GM12865 (cell line): ENCODE measurements at regions not wholly inside any gene's neighbourhood (a gene's known extent, or its start where the extent isn't known, plus 50 kb on each side); places are given as distances from the start of the nearest gene placed in this dataset.

ENCODE experiments used
- DNase-seq: peaks from one replicate; pipeline ENCODE4 v3.0.0; 2010; ENCODE audit warnings: low read depth
- H3K4me3 ChIP-seq: 2 replicates; pipeline ENCODE4 v1.5.1; 2011; ENCODE audit warnings: mild to moderate bottlenecking, low read depth, low read length, control low read depth
- TF ChIP-seq, protein P1 (sequence below): IDR thresholded peaks from 2 replicates; pipeline ENCODE4 v1.5.1; 2011; ENCODE audit warnings: low read length, control low read depth, low read depth, inconsistent platforms; ENCODE audit not compliant: insufficient read depth; ENCODE audit errors: missing control alignments

DNA sequence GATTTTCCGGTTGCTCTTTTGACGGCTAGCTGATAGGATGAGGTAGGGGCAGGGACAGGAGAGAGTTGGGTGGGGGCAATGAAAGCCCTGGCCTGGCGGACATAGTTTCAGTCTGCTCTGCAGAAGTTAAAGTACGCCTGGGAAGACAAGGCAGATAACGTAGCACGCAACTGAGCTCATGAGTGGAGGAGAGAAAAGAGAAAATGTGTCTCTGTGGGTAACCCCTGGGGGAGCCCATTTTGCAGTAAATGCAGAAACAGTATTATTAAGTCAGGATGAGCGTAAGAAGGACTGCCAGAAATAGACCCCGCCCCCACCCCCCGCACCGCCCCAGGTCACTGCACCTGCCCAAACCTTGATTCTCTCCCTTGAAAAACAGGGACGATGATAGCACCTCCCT lies 51.7 kb upstream of the TARBP1 start:
- TF ChIP-seq, protein P1, sequence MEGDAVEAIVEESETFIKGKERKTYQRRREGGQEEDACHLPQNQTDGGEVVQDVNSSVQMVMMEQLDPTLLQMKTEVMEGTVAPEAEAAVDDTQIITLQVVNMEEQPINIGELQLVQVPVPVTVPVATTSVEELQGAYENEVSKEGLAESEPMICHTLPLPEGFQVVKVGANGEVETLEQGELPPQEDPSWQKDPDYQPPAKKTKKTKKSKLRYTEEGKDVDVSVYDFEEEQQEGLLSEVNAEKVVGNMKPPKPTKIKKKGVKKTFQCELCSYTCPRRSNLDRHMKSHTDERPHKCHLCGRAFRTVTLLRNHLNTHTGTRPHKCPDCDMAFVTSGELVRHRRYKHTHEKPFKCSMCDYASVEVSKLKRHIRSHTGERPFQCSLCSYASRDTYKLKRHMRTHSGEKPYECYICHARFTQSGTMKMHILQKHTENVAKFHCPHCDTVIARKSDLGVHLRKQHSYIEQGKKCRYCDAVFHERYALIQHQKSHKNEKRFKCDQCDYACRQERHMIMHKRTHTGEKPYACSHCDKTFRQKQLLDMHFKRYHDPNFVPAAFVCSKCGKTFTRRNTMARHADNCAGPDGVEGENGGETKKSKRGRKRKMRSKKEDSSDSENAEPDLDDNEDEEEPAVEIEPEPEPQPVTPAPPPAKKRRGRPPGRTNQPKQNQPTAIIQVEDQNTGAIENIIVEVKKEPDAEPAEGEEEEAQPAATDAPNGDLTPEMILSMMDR, result no peak

DNA sequence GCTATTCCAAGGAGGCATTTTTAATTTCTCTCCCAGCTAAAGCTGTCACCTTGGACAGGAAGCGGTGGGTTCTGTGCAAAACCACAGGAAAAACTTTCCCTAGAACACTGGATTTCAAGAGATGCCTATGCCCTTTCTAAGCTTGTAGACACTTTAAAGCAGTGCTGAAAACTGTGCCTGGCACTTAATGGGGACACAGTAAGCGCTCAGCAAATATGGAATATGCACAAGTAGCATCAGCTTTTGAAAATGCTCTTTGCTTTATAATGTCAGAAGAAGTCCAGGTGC lies 50.9 kb upstream of the TARBP1 start:
- TF ChIP-seq, protein P1, result no peak
- DNase-seq, result no peak

More for the DNA sequence above, 51.7 kb upstream of the TARBP1 start:
- no peak for DNase-seq
- no peak overlapping the region for H3K4me3 ChIP-seq

DNA sequence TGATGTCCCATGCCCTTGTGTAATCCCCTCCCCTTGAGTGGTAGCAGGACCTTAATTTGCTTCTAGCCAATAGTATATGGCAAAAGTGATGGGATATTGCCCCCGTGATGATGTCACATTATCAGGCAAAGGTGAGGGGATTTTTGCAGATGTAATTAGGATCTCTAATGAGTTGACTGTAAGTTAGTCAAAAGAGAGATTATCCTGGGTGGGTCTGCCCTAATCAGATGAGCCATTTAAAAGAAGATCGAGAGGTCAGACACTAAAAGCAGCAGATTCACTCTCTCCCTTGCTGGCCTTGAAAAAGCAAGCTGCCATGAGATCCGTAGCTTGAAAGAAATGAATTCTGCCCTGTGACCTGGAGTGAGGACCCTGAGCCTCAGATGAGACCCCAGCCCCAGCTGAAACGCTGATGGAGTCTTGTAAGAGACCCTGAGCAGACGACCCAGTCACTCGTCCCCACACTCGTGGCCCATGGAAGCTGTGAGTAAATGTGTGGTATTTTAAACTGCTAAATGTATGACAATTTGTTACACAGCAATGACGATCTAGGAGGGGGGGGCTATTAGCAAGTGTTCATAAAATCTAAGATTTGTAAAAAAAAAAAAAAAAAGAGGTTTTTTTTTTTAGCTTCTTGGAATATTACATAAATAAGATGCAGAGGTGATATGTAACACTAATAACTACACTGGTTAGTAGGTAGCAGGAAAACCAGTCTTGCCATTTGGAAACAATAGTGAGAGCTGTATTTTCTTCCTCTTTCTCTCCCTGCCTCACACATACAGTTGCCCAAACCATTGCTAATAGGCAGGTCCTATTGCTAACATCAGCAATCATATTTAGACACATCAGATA lies 50.3 kb upstream of the TARBP1 start:
- H3K4me3 ChIP-seq, result no peak overlapping the region
- no peak for DNase-seq
- TF ChIP-seq, protein P1, result no peak

More for the DNA sequence above, 50.9 kb upstream of the TARBP1 start:
- H3K4me3 ChIP-seq, result no peak overlapping the region
